SH-SY5Y (cell line): ENCODE measurements at regions not wholly inside any gene's neighbourhood (a gene's known extent, or its start where the extent isn't known, plus 50 kb on each side); places are given as distances from the start of the nearest gene placed in this dataset.

Experiments
- GATA2 ChIP-seq: IDR thresholded peaks from 2 replicates; pipeline ENCODE4 v1.6.1; 2011; ENCODE audit warnings: mild to moderate bottlenecking, low read depth, low read length
- GATA3 ChIP-seq: IDR thresholded peaks from 2 replicates; pipeline ENCODE4 v1.6.1; 2011; ENCODE audit warnings: low read depth, mild to moderate bottlenecking, low read length, moderate library complexity

DNA sequence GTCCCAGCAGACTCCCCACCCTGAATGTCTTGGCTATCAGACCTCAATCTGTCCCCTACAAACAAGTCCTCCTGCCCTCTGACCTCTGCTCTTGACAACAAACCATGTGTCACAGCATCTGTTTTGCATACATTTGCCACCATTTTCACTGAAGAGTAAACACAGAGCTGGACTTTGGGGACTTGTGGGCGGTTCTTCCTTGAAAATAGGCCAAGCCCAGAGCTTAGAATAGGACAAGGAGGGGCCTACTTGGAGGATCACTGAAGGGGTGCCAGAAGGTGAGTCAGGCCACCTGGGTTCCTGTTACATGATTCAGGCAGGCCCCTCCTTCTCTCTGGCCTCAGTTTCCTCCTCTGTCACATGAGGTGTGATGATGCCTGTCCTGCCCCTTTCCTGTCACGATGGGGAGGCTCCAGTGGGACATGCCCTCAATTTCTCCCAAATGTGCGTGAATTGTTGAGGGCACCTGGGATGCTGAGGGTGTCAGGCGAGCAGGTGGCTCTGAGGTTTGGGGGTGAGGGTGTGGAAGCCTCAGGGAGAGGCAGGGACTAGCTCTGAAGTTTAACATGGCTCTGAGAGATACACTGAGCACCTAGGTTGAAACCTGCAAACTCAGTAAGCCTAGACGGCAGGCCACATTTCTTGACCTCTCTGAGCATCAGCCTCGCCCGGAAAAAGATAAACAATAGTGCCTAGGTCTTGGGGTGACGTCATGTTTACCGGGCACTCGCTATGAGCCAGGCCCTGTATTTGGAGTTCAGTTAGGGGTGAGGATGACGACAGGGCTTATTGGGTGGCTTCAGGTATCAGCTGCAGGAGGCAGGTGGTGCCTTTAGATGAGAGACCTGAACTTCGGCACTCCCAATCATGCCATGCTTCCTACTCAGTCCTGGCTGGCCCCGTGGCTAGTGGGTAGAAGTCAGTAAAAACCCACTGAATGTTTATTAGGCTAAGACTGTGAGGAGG is 107.6 kb upstream of the PITX1 start:
- TF ChIP-seq GATA3 (no peak), GATA2 (no peak)
